ENCODE measurements at regions not wholly inside any gene's neighbourhood (a gene's known extent, or its start where the extent isn't known, plus 50 kb on each side); places are given as distances from the start of the nearest gene placed in this dataset.

DNA sequence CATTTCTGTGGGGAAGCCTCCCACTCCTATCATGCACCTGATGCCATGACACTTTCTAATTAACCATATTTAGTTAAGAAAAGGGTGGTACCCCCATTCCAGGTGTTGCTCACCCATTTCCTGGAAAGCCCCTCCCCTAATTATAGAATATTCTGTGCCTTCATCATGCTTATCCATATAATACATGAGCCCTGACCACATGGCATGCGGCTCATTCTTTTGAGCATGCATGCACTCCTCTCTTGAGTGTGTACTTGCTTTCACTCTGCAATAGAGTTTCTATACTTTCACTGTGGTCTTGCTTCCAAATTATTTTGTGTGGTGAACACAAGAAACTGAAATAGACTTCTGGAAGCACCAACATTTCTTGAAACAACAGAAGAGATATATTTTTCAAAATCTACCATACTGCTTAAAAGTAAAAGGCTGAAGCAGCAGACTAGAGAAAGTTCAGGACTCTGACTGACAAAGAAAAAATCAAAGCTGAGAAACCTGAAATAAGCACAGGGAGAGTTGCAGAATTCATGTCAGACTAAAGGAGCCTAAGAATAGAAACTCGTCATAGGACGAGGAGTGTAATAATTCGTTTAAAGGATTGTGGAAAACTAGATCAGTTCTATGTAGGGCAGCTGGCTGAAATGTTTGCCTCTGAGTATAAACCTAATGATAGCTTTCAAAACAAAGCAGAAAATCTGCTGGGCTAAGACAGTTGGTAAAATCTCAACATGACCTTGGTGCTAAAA is 144.8 kb downstream of the KITLG start:
- TF ChIP-seq CTCF (IDR thresholded peaks at IDR 0.05) (no peak), POLR2A (IDR thresholded peaks at IDR 0.05) (no peak), EP300 (IDR thresholded peaks at IDR 0.05) (no peak)
